OCI-LY7 (cell line): ENCODE measurements at regions not wholly inside any gene's neighbourhood (a gene's known extent, or its start where the extent isn't known, plus 50 kb on each side); places are given as distances from the start of the nearest gene placed in this dataset.

Experiments
- BruUV-seq: library from RNA; stranded (reverse); fragments of 400-500 nt; replicated peaks from 2 replicates; lab custom pipeline; 2021; lab: Mats Ljungman, UMichigan
- CTCF ChIA-PET: fragments of 300-600 bp; sonication (Branson Sonifier 250); formaldehyde crosslinking; loops from one replicate; lab custom pipeline; 2022; ENCODE audit warnings: antibody characterized with exemption; ENCODE audit not compliant: unreplicated experiment; lab: Charles Lee
- POLR2A ChIA-PET: fragments of 300-600 bp; sonication (Branson Sonifier 250); formaldehyde crosslinking; loops from one replicate; lab custom pipeline; 2022; ENCODE audit warnings: antibody characterized with exemption; lab: Charles Lee
- DNase-seq: peaks from one replicate; pipeline ENCODE4 v3.0.0-alpha.2; 2015; ENCODE audit warnings: low spot score
- H2AFZ ChIP-seq: fragments of 200-600 bp; sonication (generic), shearing (Covaris generic); 2 replicates; pipeline ENCODE4 v1.6.1; 2014; ENCODE audit warnings: mild to moderate bottlenecking, antibody characterized with exemption, low read length, moderate library complexity
- H3K27ac ChIP-seq: fragments of 200-600 bp; sonication (generic); 2 replicates; pipeline ENCODE4 v1.5.1; 2014; ENCODE audit warnings: mixed run types, low read depth, mild to moderate bottlenecking, moderate library complexity, low read length, inconsistent platforms; ENCODE audit not compliant: poor library complexity, severe bottlenecking
- H3K36me3 ChIP-seq: fragments of 200-600 bp; sonication (generic); 2 replicates; pipeline ENCODE4 v1.6.1; 2014; ENCODE audit warnings: mild to moderate bottlenecking, antibody characterized with exemption, low read length, moderate library complexity, mixed read lengths; ENCODE audit not compliant: insufficient read depth
- H3K4me1 ChIP-seq: fragments of 200-600 bp; sonication (generic); 2 replicates; pipeline ENCODE4 v1.5.1; 2014; ENCODE audit warnings: mild to moderate bottlenecking, low read length; ENCODE audit not compliant: insufficient read depth, poor library complexity, severe bottlenecking
- H3K4me2 ChIP-seq: fragments of 200-600 bp; sonication (generic); 2 replicates; pipeline ENCODE4 v1.6.1; 2014; ENCODE audit warnings: mild to moderate bottlenecking, low read length
- H3K4me3 ChIP-seq: fragments of 200-600 bp; sonication (generic); 2 replicates; pipeline ENCODE4 v1.5.1; 2014; ENCODE audit warnings: mild to moderate bottlenecking, low read depth, low read length; ENCODE audit not compliant: poor library complexity, severe bottlenecking
- H3K79me2 ChIP-seq: fragments of 200-600 bp; sonication (generic); 2 replicates; pipeline ENCODE4 v1.6.1; 2016; ENCODE audit warnings: low read depth, mild to moderate bottlenecking, low read length, moderate library complexity, mixed read lengths; ENCODE audit not compliant: insufficient read depth
- H3K9me2 ChIP-seq: fragments of 200-600 bp; sonication (generic); 2 replicates; pipeline ENCODE4 v1.6.1; 2016; ENCODE audit warnings: mild to moderate bottlenecking, low read length, mixed read lengths; ENCODE audit not compliant: insufficient read depth
- H3K9me3 ChIP-seq: fragments of 200-600 bp; sonication (generic); 2 replicates; pipeline ENCODE4 v1.6.1; 2014; ENCODE audit warnings: mild to moderate bottlenecking, mixed run types, low read length, mixed read lengths
- H4K20me1 ChIP-seq: fragments of 200-600 bp; sonication (generic); 2 replicates; pipeline ENCODE4 v1.6.1; 2014; ENCODE audit warnings: mild to moderate bottlenecking, antibody characterized with exemption, low read length, moderate library complexity, mixed read lengths; ENCODE audit not compliant: insufficient read depth
- CTCF ChIP-seq: fragments of 200-600 bp; sonication (generic); conservative IDR thresholded peaks from 2 replicates; pipeline ENCODE4 v1.5.1; 2014; ENCODE audit warnings: mild to moderate bottlenecking, antibody characterized with exemption, low read length, moderate library complexity, mixed read lengths
- EZH2phosphoT487 ChIP-seq: fragments of 200-600 bp; sonication (generic); IDR thresholded peaks from 2 replicates; pipeline ENCODE4 v1.6.1; 2018; ENCODE audit warnings: low read depth, borderline replicate concordance, mild to moderate bottlenecking, mixed run types, antibody characterized with exemption, low read length, moderate library complexity, mixed read lengths
- intact Hi-C: fragments of 100-400 bp; cut with micrococcal nuclease; formaldehyde crosslinking; loops from one replicate; pipeline ENCODE4 v1.10.0; 2022; ENCODE audit not compliant: unreplicated experiment

GRCh38 chr6:169978615-169979161 is 227.3 kb downstream of the ERMARD start:
- CTCF ChIA-PET: no interaction called here
- no peaks in the 10 kb centered on the region for H3K9me2 ChIP-seq
- H3K4me3 ChIP-seq: no peak overlapping the region
- H3K4me2 ChIP-seq: no peak overlapping the region
- H3K9me3 ChIP-seq: no peaks in the 10 kb centered on the region
- intact Hi-C loops: no loop called here
- H3K36me3 ChIP-seq: no peaks in the 10 kb centered on the region
- no peaks in the 10 kb centered on the region for H3K79me2 ChIP-seq
- TF ChIP-seq EZH2phosphoT487 (no peak), CTCF (no peak)
- no peak for DNase-seq
- no peaks in the 10 kb centered on the region for H4K20me1 ChIP-seq
- no peak overlapping the region for H3K27ac ChIP-seq
- no TSS peak for BruUV-seq
- H2AFZ ChIP-seq: no peak overlapping the region
- no peaks in the 10 kb centered on the region for H3K4me1 ChIP-seq
- POLR2A ChIA-PET: interaction anchor here (1.0 kb wide), 1 partner anchor 31 kb away, joined by 3 read pairs; no protein-coding TSS in a partner anchor

GRCh38 chr6:169977434-169978265 is 226.2 kb downstream of the ERMARD start:
- CTCF ChIA-PET: no interaction called here
- DNase-seq: no peak

More at GRCh38 chr6:169977434-169978265, 226.2 kb downstream of the ERMARD start:
- Histone ChIP-seq H3K4me2 (no peak overlapping the region), H3K4me1 (no peaks in the 10 kb centered on the region), H3K9me2 (no peaks in the 10 kb centered on the region), H2AFZ (no peak overlapping the region), H3K79me2 (no peaks in the 10 kb centered on the region), H3K36me3 (no peaks in the 10 kb centered on the region), H4K20me1 (no peaks in the 10 kb centered on the region), H3K9me3 (no peaks in the 10 kb centered on the region), H3K27ac (no peak overlapping the region), H3K4me3 (no peak overlapping the region)
- intact Hi-C loops: no loop called here
- POLR2A ChIA-PET: interaction anchor here (1.0 kb wide), 1 partner anchor 30 kb away, joined by 3 read pairs; no protein-coding TSS in a partner anchor
- BruUV-seq: no TSS peak
- no peak for TF ChIP-seq CTCF
- no peak for TF ChIP-seq EZH2phosphoT487
